Stimulated activated naive CD8-positive, alpha-beta T cell treated with anti-CD3 and anti-CD28 coated beads, Interleukin-15, Interleukin-2, amounts not matched to agents 100 U/mL and 50 U/mL, for 24 hours (primary cell): ENCODE measurements at regions not wholly inside any gene's neighbourhood (a gene's known extent, or its start where the extent isn't known, plus 50 kb on each side); places are given as distances from the start of the nearest gene placed in this dataset.

Experiments used
- ATAC-seq: fragments of 150-1000 bp; cut with Tn5 transposase; one replicate; pipeline ENCODE4 v1.10.0; 2021
- DNase-seq: peaks from one replicate; pipeline ENCODE4 v3.0.0; 2021

GRCh38 chr11:115767047-115767802 lies 263.0 kb upstream of the CADM1 start:
- DNase-seq (no peak), ATAC-seq (no peak)

- no peak for DNase-seq
- ATAC-seq = no peak
Observed at GRCh38 chr11:115766561-115766960, 262.3 kb upstream of the CADM1 start.

- ATAC-seq = no peak
Observed at GRCh38 chr11:115765803-115766239, 261.6 kb upstream of the CADM1 start.

GRCh38 chr11:115764176-115764575 lies 260.0 kb upstream of the CADM1 start:
- ATAC-seq (no peak), DNase-seq (no peak)

More at GRCh38 chr11:115765803-115766239, 261.6 kb upstream of the CADM1 start:
- no peak for DNase-seq

- DNase-seq = no peak
- ATAC-seq = no peak
Observed at GRCh38 chr11:115761817-115762216, 257.6 kb upstream of the CADM1 start.

GRCh38 chr11:115761348-115761747 lies 257.1 kb upstream of the CADM1 start:
- ATAC-seq = no peak
- no peak for DNase-seq

DNA sequence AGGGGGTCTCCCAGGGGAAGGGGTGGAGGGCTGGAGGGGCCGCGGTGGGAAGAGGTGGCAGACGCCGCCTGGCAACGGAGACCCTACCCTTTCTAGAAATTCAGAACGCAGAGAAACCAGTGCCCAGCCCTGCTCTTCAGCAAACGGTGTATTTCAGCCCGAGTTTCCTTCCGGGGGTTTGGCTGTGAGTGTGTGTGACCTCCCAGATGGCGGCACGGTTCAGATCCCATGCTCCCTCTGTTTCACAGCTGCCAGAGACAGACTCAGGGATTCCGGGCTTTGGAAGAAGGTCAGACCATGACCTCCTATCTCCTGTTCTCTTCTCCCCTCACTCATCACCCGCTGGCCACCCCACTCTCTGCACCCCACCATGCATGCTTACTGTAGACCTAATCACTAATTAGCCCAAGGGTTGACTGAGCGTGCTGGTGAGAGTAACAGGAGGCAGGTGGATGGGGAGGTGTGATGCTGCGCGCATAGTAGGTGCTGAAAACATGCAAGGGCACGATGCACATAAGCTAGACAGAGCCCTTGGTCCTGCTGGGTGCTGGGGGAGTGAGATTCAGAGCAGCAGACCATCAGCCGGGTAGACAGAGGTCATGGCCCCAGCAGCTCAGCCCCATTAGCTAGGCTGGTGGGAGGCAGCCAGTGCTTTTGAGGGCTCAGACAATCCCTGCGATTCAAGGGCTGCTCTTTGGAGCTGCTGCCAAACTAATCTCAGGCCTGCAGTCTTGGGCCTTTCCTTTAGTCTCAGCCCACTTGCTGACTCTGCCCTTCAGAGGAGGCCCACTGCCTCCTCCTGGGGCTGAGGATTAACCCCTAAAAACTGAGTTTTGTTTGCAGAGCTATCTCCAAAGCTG lies 256.5 kb upstream of the CADM1 start:
- no peak for ATAC-seq
- DNase-seq = no peak

GRCh38 chr11:115759622-115760460 lies 255.6 kb upstream of the CADM1 start:
- no peak for DNase-seq
- no peak for ATAC-seq

DNA sequence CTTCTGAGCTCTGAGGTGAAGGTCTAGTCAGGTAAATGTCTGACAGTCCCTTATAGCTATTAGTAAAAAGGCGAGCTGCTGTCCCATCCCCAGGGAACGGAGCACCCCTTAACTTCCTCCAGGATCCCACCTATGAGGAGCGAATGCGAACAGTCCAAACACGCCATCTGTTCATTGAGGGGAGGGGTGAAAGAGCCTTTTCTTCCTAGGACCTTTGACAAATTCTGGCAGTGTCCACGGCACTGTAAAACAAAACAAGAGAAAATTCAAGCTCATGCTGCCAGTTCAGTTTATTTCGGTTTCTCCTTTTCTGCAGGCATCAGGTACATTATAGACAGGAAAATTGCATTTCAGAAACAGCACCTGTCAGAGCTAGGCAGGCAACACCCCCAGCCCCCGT lies 253.8 kb upstream of the CADM1 start:
- ATAC-seq (no peak), DNase-seq (no peak)

- DNase-seq = no peak
- ATAC-seq = no peak
Observed at GRCh38 chr11:115751243-115752015, 247.2 kb upstream of the CADM1 start.

GRCh38 chr11:115745610-115746512 lies 241.6 kb upstream of the CADM1 start:
- ATAC-seq (no peak), DNase-seq (no peak)

DNA sequence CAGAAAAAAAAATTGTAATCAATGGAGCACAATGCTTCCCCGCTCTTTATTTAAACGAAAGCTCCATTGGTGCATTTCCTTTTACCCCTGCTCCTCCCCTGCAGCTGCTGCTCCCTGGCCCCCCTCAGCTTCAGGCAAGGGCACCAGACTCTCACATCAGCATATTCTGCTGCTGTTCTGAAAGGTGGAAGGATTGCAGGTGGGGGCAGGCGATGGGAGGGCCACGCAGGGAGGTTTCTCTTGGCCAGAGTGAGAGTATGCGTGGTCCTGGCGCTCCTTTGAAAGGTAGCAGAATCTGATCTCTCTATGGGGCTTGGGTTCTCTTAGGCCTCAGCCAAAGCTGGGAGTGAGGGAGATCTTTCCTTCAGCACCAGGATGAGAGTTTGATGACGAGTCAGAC lies 240.9 kb upstream of the CADM1 start:
- ATAC-seq = no peak
- DNase-seq = no peak

GRCh38 chr11:115743719-115744118 lies 239.5 kb upstream of the CADM1 start:
- no peak for DNase-seq
- no peak for ATAC-seq

DNA sequence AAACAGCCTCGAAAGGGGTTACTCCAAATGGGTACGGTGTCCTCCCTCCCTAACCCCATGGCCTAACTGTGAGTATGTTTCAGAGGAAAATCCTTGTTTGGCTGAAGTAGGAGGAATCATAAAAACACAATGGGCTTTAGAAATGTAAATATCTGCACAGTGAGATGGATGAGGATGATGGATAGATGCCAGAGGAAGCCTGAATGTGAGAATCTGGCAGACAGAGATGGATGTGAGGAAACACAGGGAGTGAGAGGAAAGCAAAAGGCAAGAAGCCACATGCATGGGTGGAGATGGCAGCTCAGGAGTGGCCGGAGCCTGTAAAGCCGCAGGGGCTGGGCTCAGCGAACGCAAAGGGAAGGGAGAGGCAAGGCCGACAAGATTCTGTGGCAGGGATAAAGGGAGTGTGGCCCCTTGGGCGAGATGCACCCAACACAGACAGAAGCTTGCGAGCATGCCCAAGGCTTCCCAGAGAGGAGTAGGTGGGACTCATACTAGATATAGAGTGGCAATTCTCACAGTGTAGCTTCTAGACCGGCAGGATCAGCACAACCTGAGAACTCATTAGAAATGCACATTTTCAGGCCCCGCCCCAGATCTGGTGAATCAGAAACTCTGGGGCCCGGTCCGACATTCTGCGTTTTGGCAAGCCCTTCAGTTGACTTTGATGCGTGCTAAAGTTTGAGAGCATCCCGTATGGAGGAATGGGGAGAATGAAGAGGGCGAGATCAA lies 237.3 kb upstream of the CADM1 start:
- ATAC-seq (no peak), DNase-seq (no peak)

GRCh38 chr11:115740324-115740723 lies 236.1 kb upstream of the CADM1 start:
- ATAC-seq (no peak), DNase-seq (no peak)

DNA sequence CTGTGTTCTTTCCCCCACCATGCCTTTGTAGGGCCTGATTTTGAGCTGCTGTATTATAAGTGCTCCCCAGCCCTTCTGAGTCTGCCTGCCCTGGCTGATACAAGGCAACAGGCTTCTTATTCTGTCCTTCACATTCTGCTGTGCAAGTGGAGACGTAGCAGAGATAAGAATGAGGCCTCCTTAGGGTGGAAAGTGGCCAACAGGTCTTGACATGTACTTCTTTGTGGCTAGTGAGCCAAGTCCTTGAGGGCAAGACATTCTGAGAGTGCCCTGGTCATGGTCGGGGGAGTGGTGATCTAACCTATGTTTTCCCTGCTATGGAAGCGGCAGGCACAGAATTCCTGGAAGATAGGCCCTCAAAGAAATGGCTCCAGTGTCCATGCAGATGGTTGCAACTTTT lies 235.7 kb upstream of the CADM1 start:
- ATAC-seq (no peak), DNase-seq (no peak)

GRCh38 chr11:115739146-115739545 lies 234.9 kb upstream of the CADM1 start:
- no peak for ATAC-seq

GRCh38 chr11:115737875-115738274 lies 233.7 kb upstream of the CADM1 start:
- no peak for ATAC-seq
- no peak for DNase-seq

More at GRCh38 chr11:115739146-115739545, 234.9 kb upstream of the CADM1 start:
- DNase-seq = no peak

- no peak for DNase-seq
- ATAC-seq = no peak
Observed at GRCh38 chr11:115736146-115736545, 231.9 kb upstream of the CADM1 start.

- ATAC-seq = no peak
- DNase-seq = no peak
Observed at GRCh38 chr11:115724666-115725065, 220.5 kb upstream of the CADM1 start.
